HG02678 (cell line): ENCODE measurements at regions not wholly inside any gene's neighbourhood (a gene's known extent, or its start where the extent isn't known, plus 50 kb on each side); places are given as distances from the start of the nearest gene placed in this dataset.

ENCODE experiments used
- ATAC-seq: cut with Tn5 transposase; IDR thresholded peaks from one replicate; pipeline ENCODE4 v1.9.1; 2021; ENCODE audit warnings: mild to moderate bottlenecking, moderate library complexity; ENCODE audit not compliant: unreplicated experiment

GRCh38 chr3:17965331-17965730 lies 222.9 kb upstream of the TBC1D5 start:
- no peak for ATAC-seq

- ATAC-seq = no peak
Measured at GRCh38 chr3:17964108-17964507, 221.7 kb upstream of the TBC1D5 start.

GRCh38 chr3:17955411-17955810 lies 213.0 kb upstream of the TBC1D5 start:
- no peak for ATAC-seq

- ATAC-seq = no peak
Measured at GRCh38 chr3:17954801-17955200, 212.4 kb upstream of the TBC1D5 start.

GRCh38 chr3:17951241-17951640 lies 208.8 kb upstream of the TBC1D5 start:
- ATAC-seq = no peak

- no peak for ATAC-seq
Measured at GRCh38 chr3:17949101-17949500, 206.7 kb upstream of the TBC1D5 start.

GRCh38 chr3:17947833-17948232 lies 205.4 kb upstream of the TBC1D5 start:
- ATAC-seq = no peak

GRCh38 chr3:17946619-17947018 lies 204.2 kb upstream of the TBC1D5 start:
- no peak for ATAC-seq

- ATAC-seq = no peak
Measured at GRCh38 chr3:17945799-17946399, 203.5 kb upstream of the TBC1D5 start.

GRCh38 chr3:17945018-17945798 lies 202.8 kb upstream of the TBC1D5 start:
- ATAC-seq = no peak

GRCh38 chr3:17942856-17943255 lies 200.4 kb upstream of the TBC1D5 start:
- ATAC-seq = no peak

GRCh38 chr3:17941766-17942165 lies 199.3 kb upstream of the TBC1D5 start:
- ATAC-seq = no peak

- ATAC-seq = no peak
Measured at GRCh38 chr3:17941152-17941551, 198.7 kb upstream of the TBC1D5 start.

GRCh38 chr3:17939157-17939556 lies 196.7 kb upstream of the TBC1D5 start:
- no peak for ATAC-seq

- no peak for ATAC-seq
Measured at GRCh38 chr3:17938313-17938712, 195.9 kb upstream of the TBC1D5 start.

- ATAC-seq = no peak
Measured at GRCh38 chr3:17936736-17937480, 194.5 kb upstream of the TBC1D5 start.

GRCh38 chr3:17935222-17935621 lies 192.8 kb upstream of the TBC1D5 start:
- no peak for ATAC-seq

GRCh38 chr3:17932136-17932771 lies 189.8 kb upstream of the TBC1D5 start:
- ATAC-seq = no peak

GRCh38 chr3:17931131-17931530 lies 188.7 kb upstream of the TBC1D5 start:
- ATAC-seq = no peak

- no peak for ATAC-seq
Measured at GRCh38 chr3:17928502-17929145, 186.2 kb upstream of the TBC1D5 start.

- ATAC-seq = no peak
Measured at GRCh38 chr3:17927036-17927435, 184.6 kb upstream of the TBC1D5 start.
